ENCODE measurements at regions not wholly inside any gene's neighbourhood (a gene's known extent, or its start where the extent isn't known, plus 50 kb on each side); places are given as distances from the start of the nearest gene placed in this dataset.

DNA sequence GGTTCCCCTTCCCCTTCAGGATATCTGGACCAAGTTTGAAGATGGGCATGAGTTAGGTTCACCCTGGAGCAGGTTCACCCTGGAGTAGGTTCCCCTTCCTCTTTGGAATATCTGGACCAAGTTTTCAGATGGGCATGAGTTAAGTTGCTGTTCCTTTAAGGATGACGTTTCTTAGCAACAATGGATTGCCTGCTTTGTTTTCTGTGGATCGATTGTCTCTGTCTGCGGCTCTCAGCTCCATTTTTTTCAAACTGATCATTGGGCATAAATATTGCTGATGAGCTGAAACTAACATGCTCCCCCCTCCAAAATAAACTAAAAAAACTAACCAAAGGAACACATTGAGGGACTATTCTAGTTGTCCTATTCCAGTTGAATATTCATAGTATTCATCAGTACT, 149.5 kb downstream of the SPP2 start:
- no peak for DNase-seq (ENCODE audit: low read depth)

DNA sequence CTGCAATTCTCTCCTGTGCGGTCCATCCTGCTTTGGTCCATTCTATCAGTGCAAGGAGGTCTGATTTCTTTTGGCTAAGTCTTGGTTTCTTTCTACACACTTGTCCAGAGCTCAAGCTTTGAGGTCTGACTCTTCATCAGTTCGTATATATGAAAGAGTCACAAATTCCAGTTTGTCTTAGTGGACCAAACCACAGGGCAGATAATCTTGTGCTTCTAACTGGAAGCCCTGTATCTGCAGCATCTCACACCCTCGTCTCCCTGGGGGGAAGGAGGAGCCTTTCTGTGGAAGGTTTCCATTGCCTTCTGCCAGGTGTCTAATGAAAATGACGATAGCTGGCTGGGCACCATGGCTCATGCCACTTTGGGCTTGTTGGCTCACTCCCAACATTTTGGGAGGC, 148.5 kb downstream of the SPP2 start:
- no peak for DNase-seq (ENCODE audit: low read depth)

DNA sequence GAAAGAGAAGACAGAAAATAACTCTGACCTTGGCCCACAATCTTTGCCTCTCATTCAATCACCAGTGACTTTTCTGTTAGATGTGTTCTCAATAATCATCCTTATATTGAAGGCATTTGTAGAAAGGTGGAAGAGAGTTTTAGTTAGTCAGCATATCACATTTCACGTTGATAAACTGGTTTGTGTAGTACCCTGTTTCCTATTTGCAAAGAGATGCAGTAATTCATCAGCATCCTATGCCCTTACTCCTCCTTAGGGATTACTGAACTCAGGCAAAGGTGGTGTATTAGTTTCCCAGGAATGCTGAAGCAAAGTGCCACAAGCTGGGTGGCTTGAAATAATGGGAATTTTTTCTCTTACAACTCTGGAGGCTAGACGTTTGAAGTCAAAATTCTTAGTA, 145.0 kb downstream of the SPP2 start:
- DNase-seq (ENCODE audit: low read depth): no peak

DNA sequence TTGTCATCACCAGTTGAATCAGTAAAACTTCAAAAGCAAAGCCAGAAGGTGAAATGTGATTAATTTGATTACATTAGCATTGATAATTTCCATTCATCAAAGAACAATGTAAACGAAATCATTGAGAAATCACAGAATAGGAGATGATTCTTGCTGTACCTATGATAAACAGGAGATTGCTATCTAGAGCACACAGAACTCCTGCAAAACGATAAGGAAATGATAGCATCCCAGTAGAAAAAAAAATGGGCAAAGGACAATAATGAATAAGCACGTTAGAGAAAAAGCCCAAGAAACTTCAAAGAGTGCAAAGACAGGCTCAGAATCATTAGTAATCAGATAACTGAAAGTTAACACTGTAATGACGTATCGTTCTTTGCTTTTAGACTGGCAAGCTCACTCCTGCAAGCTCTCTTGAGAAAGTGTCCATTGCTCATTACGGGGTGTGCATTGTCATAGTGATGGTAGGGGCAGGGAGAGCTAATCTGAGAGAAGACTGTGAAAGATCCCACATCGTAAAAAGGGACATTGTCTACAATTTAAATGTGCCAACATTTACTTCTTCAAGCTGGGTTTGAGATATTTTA, 143.6 kb downstream of the SPP2 start:
- no peak for DNase-seq (ENCODE audit: low read depth)

DNA sequence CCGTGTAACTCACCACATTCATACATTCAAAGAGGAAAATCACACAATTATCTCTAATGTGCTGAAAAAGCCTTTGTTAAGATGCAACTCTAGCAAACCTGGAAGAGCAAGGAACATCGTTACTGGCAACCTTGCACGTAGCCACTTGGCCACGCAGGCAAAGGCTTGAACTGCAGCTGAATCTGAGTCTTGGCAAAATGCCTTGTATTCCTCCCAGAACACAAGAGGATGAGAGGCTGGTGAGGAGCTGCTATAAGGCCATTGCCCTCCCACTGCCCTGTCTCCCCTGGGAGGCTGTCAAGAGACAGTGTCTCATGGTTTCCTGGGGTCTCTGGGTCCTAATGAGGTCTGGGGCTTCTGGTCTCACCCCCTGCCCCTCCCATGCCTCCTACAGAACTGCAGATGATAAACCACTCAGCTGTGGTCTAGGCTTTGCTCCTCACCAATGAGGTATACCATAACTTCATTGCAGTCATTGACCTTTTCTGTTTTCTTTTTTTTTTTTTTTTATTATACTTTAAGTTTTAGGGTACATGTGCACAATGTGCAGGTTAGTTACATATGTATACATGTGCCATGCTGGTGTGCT, 141.4 kb downstream of the SPP2 start:
- peak; percentile 14 for DNase-seq (ENCODE audit: low read depth)

DNA sequence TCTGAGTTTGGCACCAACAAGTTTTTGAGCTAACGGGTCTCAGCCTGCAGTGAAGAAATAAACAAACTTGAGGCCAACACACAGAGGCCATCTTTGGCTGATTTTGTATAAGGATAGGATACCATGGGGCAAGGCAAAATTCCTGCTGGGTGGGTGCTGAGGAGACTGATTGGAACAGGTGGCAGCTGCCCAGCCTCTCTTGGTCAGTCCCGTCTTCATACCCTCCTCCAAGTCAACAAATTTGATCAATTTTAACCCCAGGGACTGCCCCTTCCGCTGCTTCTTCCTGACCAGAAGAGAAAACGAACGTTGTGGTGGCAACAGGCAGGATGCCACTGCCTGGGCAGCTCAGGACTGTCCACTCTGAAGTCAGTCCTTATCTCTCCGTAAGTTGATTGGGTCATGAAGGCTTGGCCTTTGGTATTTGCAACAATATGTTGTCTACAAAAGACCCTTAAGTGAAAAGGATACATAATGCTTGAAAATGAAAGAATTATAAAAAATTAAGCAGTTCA, 139.3 kb downstream of the SPP2 start:
- no peak for DNase-seq (ENCODE audit: low read depth)

DNA sequence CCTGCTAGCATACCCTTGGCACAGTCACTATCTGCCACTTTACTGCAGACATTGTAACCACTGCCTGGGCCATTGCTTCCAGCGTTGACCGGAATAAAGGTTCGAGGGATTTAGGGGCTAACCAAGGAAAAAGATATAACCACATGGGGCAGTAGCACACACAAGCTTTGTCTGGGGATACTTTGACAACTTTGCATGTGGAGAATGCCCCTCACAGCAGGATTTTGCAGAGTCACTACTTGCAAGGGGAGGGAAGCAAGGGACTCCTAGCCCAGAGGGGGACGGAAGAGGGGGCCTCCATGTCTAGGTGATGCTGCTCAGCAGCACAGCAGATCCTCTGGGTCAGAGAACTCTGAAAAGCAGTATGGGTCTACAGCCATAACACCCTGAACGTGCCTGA, 138.7 kb downstream of the SPP2 start:
- no peak for DNase-seq (ENCODE audit: low read depth)

DNA sequence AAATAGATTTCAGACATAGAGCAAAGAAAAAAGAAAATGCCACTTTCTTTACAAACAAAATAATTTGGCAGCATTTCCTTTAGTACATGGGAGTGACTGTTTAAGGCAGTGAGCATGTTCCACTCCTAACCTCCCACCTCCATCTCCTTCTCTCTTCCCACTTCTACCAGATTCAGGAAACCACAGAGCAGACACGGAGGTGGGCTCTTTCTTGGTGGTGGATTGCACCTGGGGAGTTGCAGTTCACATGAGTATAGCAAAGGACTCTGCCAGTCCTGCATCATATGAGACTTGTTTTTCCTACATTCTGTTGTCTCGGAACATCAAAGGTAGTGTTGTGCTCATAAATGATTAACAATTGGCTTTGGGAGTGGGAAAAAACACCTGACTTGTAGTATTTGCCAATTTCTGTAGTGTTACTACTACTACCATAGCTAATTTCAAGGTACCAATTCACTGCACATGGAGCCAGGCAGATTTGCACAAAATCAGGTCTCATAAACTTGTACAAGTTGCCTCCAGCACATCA, 137.2 kb downstream of the SPP2 start:
- no peak for DNase-seq (ENCODE audit: low read depth)

DNA sequence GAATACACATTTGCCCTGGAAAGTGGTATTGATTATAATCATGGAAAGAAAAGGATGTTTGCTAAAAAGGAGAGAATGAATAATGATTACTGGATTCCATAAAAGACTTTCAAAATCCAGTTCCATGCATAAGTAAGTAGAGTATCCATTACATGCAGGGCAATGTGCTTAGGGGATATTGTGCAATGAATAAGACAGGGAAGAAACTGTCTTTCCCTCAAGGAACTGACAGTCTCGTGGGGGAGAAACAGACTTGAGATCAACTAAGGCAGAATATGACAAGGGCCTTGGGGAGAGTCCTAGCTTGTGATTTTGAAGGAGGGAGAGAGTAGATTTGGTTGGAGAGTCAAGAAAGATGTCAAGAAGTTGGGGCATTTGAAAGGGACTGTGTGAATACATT, 130.6 kb downstream of the SPP2 start:
- no peak for DNase-seq (ENCODE audit: low read depth)

DNA sequence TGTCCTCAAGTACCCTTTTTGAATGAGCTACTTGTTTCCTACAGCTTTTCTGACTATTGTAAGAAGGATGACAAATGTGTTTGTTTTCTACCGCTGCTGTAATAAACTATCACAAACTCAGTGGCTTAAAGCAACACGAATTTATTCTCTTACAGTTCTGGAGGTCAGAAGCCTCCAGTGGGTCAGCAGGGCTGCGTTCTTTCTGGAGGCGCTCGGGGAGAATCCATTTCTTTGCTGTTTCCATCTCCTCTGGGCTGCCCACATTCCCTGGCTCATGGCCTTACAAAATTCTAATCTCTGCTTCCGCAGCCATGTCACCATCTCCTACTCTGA, 128.5 kb downstream of the SPP2 start:
- DNase-seq (ENCODE audit: low read depth): no peak

DNA sequence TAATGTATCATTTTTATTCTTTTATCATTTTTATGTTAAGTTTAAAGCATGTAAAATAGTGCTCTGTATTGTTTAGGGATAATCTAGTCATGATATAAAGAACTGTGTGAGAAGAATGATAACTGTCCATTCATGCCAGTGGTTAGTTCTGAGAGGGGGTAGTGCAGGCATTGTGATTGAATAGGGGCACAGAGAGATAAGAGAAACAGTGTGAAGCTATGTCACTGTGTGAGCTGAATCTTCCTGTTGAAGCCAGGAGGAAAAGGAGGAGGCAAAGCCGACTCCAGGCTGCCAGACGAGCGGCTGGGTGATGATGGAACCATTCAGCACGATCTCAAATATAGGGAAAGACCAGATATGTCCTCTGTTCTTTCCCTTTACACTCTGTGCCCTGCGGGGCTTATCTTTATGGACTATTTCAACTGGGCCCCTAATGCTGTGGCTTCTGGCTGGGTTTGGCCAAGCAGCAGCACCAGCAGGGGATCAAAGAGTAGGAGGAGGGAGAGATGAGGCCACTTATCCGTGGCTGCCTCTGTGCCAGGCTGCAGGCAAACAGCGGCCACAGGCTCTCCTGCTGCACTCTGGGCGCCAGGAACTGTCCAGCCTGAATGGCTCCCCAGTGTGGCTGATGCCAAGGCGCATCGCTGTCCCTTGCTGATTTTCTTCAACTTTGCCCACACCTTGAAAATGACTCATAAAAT, 128.0 kb downstream of the SPP2 start:
- peak; percentile 79 for DNase-seq (ENCODE audit: low read depth)

DNA sequence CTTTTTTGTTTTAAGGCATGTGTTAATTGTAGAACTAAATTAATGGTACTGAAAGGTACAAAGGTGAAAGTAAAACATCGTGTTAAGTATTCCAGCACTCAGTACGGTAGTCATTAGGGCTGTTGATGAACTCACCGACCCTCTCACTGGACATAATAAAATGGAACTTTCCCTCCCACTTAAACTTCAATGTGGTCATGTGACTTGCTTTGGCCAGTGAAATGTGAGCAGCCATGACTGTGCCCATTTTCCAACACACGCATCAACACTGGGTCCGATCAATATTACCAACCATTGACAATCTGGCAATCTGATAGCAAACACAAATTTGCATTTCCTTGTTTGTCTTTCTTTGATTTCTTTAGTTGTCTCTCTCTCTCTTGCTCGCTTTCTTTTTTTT, 125.1 kb downstream of the SPP2 start:
- DNase-seq (ENCODE audit: low read depth): no peak

DNA sequence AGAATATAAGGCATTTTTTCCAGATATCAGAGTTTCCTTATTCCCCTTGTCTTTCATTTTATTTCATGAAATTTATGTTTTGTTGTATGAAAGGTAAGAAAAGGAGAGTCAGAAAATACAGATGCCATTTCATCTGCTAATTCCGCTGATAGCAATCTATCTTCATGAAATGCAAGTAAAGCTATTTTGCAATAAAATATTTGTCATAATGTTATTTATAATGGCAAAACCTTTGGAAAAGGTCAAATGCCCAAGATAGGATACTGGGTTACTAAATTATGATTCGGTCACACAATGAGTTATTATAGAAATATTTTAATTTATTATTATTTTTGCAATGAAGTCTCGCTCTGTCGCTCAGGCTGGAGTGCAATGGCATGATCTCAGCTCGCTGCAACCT, 124.2 kb downstream of the SPP2 start:
- DNase-seq (ENCODE audit: low read depth): no peak

DNA sequence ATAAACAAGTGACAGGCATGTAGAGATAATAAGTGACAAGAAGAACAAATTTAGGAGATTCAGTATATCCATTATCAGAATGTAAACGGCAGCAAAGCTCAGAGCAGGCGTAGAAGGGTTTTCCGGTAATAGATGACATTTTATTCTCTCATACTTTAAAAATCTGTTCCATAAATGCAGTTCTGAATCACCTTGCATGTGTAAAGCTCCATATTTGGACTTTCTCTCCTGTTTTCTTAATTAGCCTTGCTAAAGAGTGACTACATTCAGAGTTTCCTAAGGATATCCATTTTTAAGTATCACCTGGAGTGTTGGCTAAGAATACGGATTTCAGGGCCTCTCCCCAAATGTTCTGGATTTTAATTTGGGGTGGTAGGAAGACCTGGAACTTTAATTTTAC, 122.0 kb downstream of the SPP2 start:
- no peak for DNase-seq (ENCODE audit: low read depth)

DNA sequence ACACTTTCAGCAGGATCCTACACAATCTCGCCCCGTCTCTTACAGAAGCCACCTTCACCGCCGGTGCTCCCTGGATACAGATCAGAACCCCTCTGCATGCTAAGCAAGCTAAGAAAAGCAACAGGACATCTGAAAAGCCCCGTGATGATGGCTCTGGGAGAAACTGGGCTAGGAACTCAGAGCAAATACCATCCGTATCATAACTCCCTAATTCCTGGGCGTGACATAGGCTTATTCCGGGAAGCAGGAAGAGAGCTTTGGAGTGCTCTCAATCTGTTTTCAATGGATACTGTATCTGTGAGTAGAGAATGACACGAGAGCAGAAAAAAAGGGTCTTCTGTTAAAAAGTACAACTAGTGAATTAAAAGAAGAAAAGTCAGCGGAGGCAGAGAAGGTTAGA, 121.6 kb downstream of the SPP2 start:
- DNase-seq (ENCODE audit: low read depth): no peak

DNA sequence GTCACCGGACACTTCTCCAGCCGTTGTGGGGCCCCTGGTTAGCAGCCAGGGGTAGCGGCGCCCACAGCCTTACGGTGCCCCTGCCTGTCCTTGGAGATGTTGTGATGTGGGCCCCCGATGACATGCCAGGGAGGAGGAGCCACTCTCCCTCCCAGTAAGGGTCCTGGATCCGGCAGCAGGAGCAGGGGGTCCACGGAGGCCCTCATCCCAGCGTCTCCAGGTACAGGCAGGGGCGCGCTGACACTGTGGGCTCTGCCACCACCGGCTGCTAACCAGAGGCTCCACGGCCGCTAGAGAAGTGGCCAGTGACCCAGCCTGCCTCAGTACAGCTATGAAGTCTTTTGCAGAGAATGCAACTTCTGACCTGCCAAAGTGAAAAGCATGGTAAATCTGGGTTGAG, 121.2 kb downstream of the SPP2 start:
- no peak for DNase-seq (ENCODE audit: low read depth)

DNA sequence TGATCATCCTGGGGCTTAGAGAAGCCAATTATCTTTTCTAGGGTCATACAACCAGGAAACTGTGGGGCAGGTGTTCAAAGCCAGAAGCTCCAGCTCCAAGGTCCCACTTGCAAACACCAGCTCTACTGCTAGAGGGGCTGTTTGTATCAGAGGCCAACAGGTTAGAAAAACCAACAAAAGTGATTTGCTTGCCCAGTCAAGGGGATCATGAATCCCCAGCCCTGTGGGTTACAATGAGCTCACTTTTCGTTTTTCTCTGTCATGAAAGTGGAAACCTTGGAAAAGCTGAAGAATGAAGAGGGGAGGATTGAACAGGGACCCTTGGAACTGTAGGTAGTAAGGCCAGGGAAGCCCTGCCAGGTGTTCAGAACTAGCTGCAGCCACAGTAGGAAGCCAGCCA, 119.2 kb downstream of the SPP2 start:
- DNase-seq (ENCODE audit: low read depth): no peak

DNA sequence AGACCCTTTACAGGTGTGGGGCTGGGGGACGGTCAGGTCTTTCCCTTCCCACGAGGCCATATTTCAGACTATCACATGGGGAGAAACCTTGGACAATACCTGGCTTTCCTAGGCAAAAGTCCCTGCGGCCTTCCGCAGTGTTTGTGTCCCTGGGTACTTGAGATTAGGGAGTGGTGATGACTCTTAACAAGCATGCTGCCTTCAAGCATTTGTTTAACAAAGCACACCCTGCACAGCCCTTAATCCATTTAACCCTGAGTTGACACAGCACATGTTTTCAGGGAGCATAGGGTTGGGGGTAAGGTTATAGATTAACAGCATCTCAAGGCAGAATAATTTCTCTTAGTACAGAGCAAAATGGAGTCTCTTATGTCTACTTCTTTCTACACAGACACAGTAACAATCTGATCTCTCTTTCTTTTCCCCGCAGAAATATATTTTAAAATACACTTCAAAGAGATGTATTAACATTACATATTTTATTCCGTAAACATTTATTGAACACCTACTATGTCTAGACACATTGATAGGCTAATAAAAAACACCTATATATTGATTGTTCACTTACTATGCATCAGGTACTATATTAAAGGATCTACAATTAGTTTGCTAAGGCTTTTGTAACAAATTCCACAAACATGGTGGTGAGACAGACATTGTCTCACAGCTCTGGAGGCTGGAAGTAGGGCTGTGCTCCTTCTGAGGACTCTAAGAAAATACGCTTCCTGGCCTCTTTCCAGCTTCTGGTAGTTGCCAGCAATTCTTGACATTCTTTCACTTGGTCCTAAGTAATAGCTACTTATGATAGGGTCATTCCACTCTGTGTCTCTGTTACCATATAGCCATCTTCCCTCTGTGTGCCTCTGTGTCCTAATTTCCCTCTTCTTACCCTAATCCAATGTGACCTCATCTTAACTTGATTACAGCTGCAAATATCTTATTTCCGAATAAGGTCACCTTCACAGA, 118.4 kb downstream of the SPP2 start:
- DNase-seq (ENCODE audit: low read depth): peak; percentile 53

DNA sequence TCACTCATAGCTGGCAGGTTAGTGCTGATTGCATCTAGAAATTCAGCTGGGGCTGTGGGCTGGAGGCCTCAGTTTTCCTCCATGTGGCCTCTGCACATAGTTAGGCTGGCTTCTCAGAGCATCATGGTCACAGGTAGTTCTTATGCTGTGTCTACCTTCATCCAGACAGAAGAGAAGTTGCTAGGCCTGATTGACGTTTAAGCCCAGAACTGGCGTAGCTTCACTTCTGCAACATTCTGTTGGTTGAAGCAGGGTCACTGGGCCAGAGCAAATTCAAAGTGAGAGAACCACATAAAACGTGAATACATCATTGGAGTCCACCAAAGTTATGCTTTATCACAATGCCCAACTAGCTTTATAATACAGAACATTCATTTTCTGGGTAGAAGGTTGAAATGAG, 116.0 kb downstream of the SPP2 start:
- no peak for DNase-seq (ENCODE audit: low read depth)

DNA sequence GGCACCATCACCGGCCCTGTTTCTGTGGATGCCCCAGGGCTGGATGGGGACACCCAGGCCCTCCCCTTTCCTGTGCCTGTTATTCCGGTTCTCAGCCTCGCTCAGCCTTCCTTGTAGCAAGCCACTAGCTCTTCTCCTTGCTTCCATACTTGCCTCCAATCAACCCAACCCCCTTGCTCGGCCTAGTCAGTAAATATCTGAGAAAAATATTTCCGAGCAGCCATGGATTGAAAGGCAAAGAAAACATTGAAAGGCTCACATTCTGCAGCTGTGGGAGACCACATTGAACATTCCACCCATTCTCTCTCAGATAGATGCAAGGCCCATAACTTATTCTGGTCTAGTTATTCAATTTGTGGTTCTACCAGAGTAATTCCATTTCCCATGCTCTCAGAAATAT, 114.9 kb downstream of the SPP2 start:
- no peak for DNase-seq (ENCODE audit: low read depth)

DNA sequence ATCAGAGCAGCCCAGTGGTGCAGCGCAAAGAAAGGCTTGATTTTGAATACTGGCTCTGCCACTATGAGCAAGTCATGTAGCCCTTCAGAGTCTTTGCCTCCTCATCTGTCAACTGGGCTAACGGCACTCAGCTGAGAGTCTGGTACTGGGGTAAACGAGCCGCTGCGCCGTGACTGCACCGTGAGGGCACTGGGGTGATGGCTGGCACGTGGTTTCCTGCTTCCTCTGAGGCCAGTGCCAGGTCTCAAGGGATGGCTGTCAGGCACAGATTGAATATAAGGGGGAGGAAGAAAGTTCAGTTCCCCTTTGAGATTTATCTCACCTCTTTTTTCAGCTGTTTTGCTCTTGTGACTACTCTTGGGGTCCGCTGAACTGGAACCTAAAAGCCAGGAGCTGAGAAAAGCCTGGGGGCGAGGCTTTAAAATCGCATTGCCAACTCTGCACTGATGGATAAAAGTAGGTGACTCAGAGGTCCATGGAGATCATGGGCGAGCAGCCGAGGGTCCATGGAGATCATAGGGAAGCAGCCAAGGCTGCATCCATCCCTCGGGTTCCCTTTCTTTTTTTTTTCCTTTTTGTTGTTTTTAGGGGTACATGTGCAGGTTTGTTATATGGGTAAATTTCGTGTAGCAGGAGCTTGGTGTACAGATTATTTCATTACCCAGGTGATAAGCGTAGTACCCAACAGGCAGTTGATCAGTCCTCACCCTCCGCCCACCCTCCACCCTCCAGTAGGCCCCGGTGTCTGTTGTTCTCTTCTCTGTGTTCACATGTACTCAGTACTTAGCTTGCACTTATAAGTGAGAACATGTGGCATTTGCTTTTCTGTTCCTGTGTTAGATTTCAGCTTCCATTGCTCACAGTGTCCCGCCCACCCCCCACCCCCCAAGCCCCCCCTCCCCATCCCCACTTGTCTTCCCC, 114.3 kb downstream of the SPP2 start:
- no peak for DNase-seq (ENCODE audit: low read depth)
